Activated T-cell treated with anti-CD3 and anti-CD28 coated beads, Interleukin-2, amount 50 U/mL, for 72 hours (primary cell): ENCODE measurements at regions not wholly inside any gene's neighbourhood (a gene's known extent, or its start where the extent isn't known, plus 50 kb on each side); places are given as distances from the start of the nearest gene placed in this dataset.

ENCODE experiments used
- ATAC-seq, 2 donors: fragments of 150-1000 bp; cut with Tn5 transposase; replicated peaks in 1 of 2; 2 replicates each; pipeline ENCODE4 v1.10.0; 2021; ENCODE audit warnings: moderate library complexity in 2 of 2, mild to moderate bottlenecking in 1 of 2
- DNase-seq, 2 donors: peaks; one replicate each; pipeline ENCODE4 v3.0.0; 2021 to 2022; ENCODE audit warnings: mixed read lengths in 1 of 2
- H3K27ac Mint-ChIP-seq: one replicate; pipeline ENCODE4 v1.8.0; 2022; ENCODE audit warnings: mild to moderate bottlenecking, moderate library complexity, mixed read lengths
- H3K27me3 Mint-ChIP-seq: one replicate; pipeline ENCODE4 v1.8.0; 2022; ENCODE audit warnings: low read depth, mixed read lengths
- H3K36me3 Mint-ChIP-seq, 2 donors: one replicate each; pipeline ENCODE4 v1.8.0; 2022; ENCODE audit warnings: mixed read lengths in 2 of 2, mild to moderate bottlenecking in 1 of 2; ENCODE audit not compliant: insufficient read depth in 2 of 2
- H3K4me1 Mint-ChIP-seq: one replicate; pipeline ENCODE4 v1.8.0; 2022; ENCODE audit warnings: low read depth, mixed read lengths
- H3K4me3 Mint-ChIP-seq, 2 donors: one replicate each; pipeline ENCODE4 v1.8.0; 2022; ENCODE audit warnings: mild to moderate bottlenecking in 2 of 2, mixed read lengths in 2 of 2, moderate library complexity in 2 of 2
- H3K9me3 Mint-ChIP-seq, 2 donors: one replicate each; pipeline ENCODE4 v1.8.0; 2022; ENCODE audit warnings: mixed read lengths in 2 of 2

DNA sequence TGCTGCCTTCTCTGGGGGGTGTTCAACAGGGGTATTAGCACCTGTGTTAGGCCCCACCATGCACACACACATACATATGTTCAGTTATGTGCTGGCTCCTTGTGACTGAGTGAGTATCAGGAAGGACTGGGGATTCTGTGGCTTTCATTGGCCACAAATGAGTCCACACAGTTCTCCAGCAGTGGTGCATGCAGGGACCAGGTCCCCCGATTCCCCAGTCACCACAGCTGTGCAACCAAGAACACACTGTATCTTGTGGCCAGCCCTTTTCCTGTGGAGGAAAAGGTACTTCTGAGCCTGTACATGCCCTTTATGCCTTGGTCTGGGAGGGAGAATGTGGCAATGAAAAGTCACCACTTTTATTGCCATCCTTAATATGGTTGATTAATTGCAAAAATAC is 74.9 kb upstream of the KLF7 start:
- H3K27me3 Mint-ChIP-seq, result no peaks in the 10 kb centered on the region
- H3K36me3 Mint-ChIP-seq, result peaks cover 0 to 4% of the 10 kb centered on the region in 2 donors
- H3K9me3 Mint-ChIP-seq, result no peaks in the 10 kb centered on the region
- ATAC-seq (peak; percentile 35 to 42), DNase-seq (peak; percentile 40 to 50)
- no peak overlapping the region for H3K27ac Mint-ChIP-seq
- no peak overlapping the region for H3K4me3 Mint-ChIP-seq
- H3K4me1 Mint-ChIP-seq, result peaks cover 38% of the 10 kb centered on the region

DNA sequence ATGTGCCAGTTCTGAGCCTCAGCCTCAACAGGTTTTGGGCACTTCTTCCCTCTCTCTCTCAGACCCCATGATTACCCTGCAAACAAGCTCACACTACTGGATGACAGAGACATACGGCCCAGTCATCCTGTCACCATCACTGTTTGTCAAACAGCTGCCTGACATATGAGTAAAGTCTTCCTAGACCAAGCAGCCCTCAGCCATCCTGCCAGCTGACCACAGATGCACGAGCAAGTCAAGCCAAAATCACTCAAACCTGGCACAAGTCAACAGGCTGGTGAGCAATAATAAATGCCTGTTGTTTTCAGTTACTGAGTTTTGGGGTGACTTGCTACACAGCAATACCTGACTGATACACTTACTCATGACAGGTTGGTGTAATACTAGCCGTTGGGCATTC is 75.5 kb upstream of the KLF7 start:
- no peak overlapping the region for H3K4me3 Mint-ChIP-seq

DNA sequence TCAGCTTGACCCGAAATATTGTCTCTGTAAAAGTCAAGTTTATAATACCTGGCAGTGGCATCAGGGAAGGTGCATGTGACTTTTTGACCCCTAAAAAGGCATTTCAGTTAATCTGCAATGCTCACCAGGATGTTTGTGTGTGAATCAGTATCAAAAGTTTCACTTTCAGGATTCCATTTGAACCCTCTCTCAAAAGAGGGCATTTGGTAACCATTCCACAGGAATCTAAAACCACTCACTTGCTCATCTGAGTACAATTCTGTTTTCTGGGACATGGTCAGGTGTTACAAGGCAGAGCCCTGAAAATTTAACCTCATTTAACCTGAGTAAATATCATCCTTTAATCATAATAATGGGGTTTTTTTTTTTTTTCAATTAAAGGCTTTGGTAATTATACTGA is 77.9 kb upstream of the KLF7 start:
- H3K27me3 Mint-ChIP-seq, result no peaks in the 10 kb centered on the region
- H3K36me3 Mint-ChIP-seq, result no peaks in the 10 kb centered on the region
- peak overlapping the region; percentile 4 to 9 for H3K4me3 Mint-ChIP-seq
- H3K27ac Mint-ChIP-seq, result peak overlapping the region; percentile 4
- DNase-seq, result no peak
- H3K4me1 Mint-ChIP-seq, result peaks cover 28% of the 10 kb centered on the region
- ATAC-seq, result no peak
- no peaks in the 10 kb centered on the region for H3K9me3 Mint-ChIP-seq

More for the DNA sequence above, 75.5 kb upstream of the KLF7 start:
- peaks cover 0 to 2% of the 10 kb centered on the region in 2 donors for H3K36me3 Mint-ChIP-seq
- H3K9me3 Mint-ChIP-seq, result no peaks in the 10 kb centered on the region
- peak; percentile 78 to 85 for DNase-seq
- peaks cover 32% of the 10 kb centered on the region for H3K4me1 Mint-ChIP-seq
- ATAC-seq, result peak; percentile 89
- H3K27me3 Mint-ChIP-seq, result no peaks in the 10 kb centered on the region
- no peak overlapping the region for H3K27ac Mint-ChIP-seq

DNA sequence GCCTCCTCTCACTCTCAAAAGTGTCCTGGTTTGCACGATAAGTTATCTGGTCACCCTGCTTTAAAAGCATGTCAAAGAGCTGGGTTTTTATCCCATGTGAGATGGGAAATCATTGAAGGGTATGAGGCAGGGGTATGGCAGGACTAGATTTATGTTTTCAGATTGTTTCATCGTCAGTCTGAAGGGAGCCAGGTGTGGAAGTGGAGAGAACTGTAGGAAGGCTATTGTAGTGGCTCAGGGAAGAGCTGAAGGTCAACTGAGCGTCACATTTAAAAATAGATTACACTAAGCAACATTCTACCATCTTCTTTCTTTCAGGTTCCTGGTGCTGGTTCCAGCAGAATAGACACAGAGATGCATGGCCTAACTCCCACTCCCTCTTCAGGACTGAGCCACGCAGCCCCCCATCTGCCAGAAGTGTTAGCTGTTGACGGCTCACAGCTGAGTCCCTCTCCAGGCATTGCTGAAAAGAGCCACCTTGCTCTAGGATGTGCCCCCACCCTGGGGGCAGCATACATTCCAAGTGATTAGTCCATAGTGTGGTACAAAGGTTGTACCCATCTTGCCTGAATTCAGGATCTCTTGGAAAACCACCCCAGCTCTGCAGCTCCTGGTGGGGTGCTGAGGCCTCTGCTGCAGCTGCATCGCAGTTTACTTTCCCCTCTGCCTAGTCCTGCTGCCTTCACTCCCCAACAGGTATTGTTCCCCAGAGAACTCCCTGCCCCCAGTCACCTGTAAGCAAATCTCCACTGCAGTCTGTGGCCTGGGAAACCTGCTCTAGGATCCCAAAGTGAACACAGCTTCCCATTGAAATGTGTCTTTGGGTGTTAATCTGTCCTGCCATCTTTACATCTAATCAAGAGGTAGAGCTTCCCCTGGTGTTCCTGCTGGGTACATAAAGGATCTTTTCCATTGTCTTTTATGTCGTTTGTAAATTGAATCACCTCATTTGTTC is 79.5 kb upstream of the KLF7 start:
- no peaks in the 10 kb centered on the region for H3K36me3 Mint-ChIP-seq
- no peaks in the 10 kb centered on the region for H3K27me3 Mint-ChIP-seq
- no peak overlapping the region for H3K4me3 Mint-ChIP-seq
- DNase-seq (no peak), ATAC-seq (no peak)
- peaks cover 41% of the 10 kb centered on the region for H3K4me1 Mint-ChIP-seq
- H3K9me3 Mint-ChIP-seq, result no peaks in the 10 kb centered on the region
- no peak overlapping the region for H3K27ac Mint-ChIP-seq

- no peaks in the 10 kb centered on the region for H3K36me3 Mint-ChIP-seq
- H3K27me3 Mint-ChIP-seq, result peaks cover 5% of the 10 kb centered on the region
- DNase-seq (peak in 1 of 2 donors; percentile 31), ATAC-seq (no peak)
- H3K4me1 Mint-ChIP-seq, result peaks cover 66% of the 10 kb centered on the region
- H3K9me3 Mint-ChIP-seq, result no peaks in the 10 kb centered on the region
- H3K4me3 Mint-ChIP-seq, result no peak overlapping the region
- H3K27ac Mint-ChIP-seq, result no peak overlapping the region
Measured at GRCh38 chr2:207248702-207249377, 83.1 kb upstream of the KLF7 start.

- peaks cover 75% of the 10 kb centered on the region for H3K4me1 Mint-ChIP-seq
- peaks cover 17% of the 10 kb centered on the region for H3K27me3 Mint-ChIP-seq
- H3K27ac Mint-ChIP-seq, result peak overlapping the region; percentile 16
- DNase-seq (no peak), ATAC-seq (no peak)
- H3K36me3 Mint-ChIP-seq, result no peaks in the 10 kb centered on the region
- H3K9me3 Mint-ChIP-seq, result no peaks in the 10 kb centered on the region
- no peak overlapping the region for H3K4me3 Mint-ChIP-seq
Measured at GRCh38 chr2:207251022-207251421, 85.3 kb upstream of the KLF7 start.

- H3K36me3 Mint-ChIP-seq, result no peaks in the 10 kb centered on the region
- H3K4me3 Mint-ChIP-seq, result peak overlapping the region; percentile 58 to 63
- H3K27me3 Mint-ChIP-seq, result peaks cover 17% of the 10 kb centered on the region
- peak; percentile 71 to 77 for DNase-seq
- peak; percentile 90 for ATAC-seq
- H3K4me1 Mint-ChIP-seq, result peaks cover 75% of the 10 kb centered on the region
- no peaks in the 10 kb centered on the region for H3K9me3 Mint-ChIP-seq
- H3K27ac Mint-ChIP-seq, result peak overlapping the region; percentile 16
Measured at GRCh38 chr2:207251573-207252192, 85.9 kb upstream of the KLF7 start.

GRCh38 chr2:207252416-207252815 is 86.7 kb upstream of the KLF7 start:
- H3K27ac Mint-ChIP-seq, result peak overlapping the region; percentile 16
- DNase-seq (no peak), ATAC-seq (peak; percentile 39 to 43)
- H3K36me3 Mint-ChIP-seq, result no peaks in the 10 kb centered on the region
- no peaks in the 10 kb centered on the region for H3K9me3 Mint-ChIP-seq
- peak overlapping the region; percentile 58 to 63 for H3K4me3 Mint-ChIP-seq
- peaks cover 70% of the 10 kb centered on the region for H3K4me1 Mint-ChIP-seq
- peaks cover 17% of the 10 kb centered on the region for H3K27me3 Mint-ChIP-seq

- H3K27ac Mint-ChIP-seq, result no peak overlapping the region
- peak overlapping the region in 1 of 2 donors; percentile 58 for H3K4me3 Mint-ChIP-seq
- H3K27me3 Mint-ChIP-seq, result peaks cover 17% of the 10 kb centered on the region
- no peak for ATAC-seq
- DNase-seq, result no peak
- peaks cover 68% of the 10 kb centered on the region for H3K4me1 Mint-ChIP-seq
- H3K9me3 Mint-ChIP-seq, result no peaks in the 10 kb centered on the region
- no peaks in the 10 kb centered on the region for H3K36me3 Mint-ChIP-seq
Measured at GRCh38 chr2:207252979-207253645, 87.4 kb upstream of the KLF7 start.

DNA sequence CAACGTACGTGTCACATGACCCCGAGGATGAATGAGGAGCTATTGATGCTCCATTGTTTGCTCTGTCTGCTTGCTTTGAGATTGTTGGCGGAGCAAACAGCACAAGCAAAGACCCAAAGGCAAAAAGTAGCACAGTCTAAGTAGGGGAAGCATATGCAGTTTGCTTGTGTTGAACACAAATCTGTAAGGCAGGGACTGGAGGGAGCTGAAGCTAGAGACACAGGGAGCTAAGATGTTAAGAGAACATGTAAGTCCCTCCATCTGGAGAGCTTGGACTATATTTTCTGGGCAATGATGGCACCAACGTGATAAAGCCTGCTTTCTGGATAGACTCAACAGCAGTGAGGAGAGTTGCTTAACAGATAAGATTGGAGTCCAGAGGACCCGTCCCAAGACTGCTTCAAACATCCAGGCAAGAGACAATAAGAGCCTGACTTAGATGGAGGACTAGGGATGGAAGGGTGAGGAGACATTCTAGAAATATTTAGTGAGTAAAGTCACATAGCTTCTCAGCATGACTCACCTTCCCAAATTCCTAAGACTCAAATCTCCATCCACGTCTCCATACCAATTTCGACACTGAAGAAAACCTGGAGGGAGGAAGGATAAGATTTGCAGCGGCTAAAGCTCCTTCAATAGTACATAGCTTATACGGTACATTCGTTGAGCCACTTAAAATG is 88.1 kb upstream of the KLF7 start:
- Mint-ChIP-seq H3K27ac (no peak overlapping the region), H3K36me3 (no peaks in the 10 kb centered on the region), H3K4me3 (no peak overlapping the region), H3K4me1 (peaks cover 67% of the 10 kb centered on the region), H3K9me3 (no peaks in the 10 kb centered on the region), H3K27me3 (peaks cover 17% of the 10 kb centered on the region)
- ATAC-seq, result no peak
- no peak for DNase-seq

GRCh38 chr2:207254591-207255464 is 89.1 kb upstream of the KLF7 start:
- H3K4me3 Mint-ChIP-seq, result peak overlapping the region in 1 of 2 donors; percentile 1
- no peaks in the 10 kb centered on the region for H3K36me3 Mint-ChIP-seq
- DNase-seq (no peak), ATAC-seq (no peak)
- peaks cover 23% of the 10 kb centered on the region for H3K27me3 Mint-ChIP-seq
- H3K9me3 Mint-ChIP-seq, result no peaks in the 10 kb centered on the region
- peaks cover 58% of the 10 kb centered on the region for H3K4me1 Mint-ChIP-seq
- no peak overlapping the region for H3K27ac Mint-ChIP-seq
